ENCODE measurements at regions not wholly inside any gene's neighbourhood (a gene's known extent, or its start where the extent isn't known, plus 50 kb on each side); places are given as distances from the start of the nearest gene placed in this dataset.

DNA sequence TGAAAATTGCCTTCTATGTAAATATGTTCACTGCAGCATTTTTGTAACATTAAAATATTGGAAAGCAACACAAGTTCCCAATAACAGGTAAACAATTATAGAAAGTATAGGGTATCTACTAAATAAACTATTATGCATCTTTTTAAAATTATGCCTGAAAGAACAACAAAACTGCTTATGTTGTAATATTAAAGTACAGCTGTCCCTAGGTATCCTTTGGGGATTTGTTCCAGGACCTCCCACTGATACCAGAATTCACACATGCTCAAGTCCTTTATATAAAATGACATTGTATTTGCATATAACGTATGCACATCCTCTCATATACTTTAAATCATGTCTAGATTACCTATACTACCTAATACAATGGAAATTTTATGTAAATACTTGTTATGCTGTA is 121.8 kb upstream of the TNFSF4 start:
- TF ChIP-seq, protein P1, sequence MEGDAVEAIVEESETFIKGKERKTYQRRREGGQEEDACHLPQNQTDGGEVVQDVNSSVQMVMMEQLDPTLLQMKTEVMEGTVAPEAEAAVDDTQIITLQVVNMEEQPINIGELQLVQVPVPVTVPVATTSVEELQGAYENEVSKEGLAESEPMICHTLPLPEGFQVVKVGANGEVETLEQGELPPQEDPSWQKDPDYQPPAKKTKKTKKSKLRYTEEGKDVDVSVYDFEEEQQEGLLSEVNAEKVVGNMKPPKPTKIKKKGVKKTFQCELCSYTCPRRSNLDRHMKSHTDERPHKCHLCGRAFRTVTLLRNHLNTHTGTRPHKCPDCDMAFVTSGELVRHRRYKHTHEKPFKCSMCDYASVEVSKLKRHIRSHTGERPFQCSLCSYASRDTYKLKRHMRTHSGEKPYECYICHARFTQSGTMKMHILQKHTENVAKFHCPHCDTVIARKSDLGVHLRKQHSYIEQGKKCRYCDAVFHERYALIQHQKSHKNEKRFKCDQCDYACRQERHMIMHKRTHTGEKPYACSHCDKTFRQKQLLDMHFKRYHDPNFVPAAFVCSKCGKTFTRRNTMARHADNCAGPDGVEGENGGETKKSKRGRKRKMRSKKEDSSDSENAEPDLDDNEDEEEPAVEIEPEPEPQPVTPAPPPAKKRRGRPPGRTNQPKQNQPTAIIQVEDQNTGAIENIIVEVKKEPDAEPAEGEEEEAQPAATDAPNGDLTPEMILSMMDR (IDR thresholded peaks at IDR 0.05), result no peak
- TF ChIP-seq POLR2A (IDR thresholded peaks at IDR 0.05), result no peak
